IMR-90 (cell line): ENCODE measurements at regions not wholly inside any gene's neighbourhood (a gene's known extent, or its start where the extent isn't known, plus 50 kb on each side); places are given as distances from the start of the nearest gene placed in this dataset.

Source experiments
- ATAC-seq: fragments of 200-7000 bp; cut with Tn5 transposase; 2 replicates; pipeline ENCODE4 v1.9.1; 2020; ENCODE audit warnings: low read depth, mild to moderate bottlenecking, moderate library complexity
- BruUV-seq: library from RNA; stranded (reverse); fragments of 400-500 nt; replicated peaks from 2 replicates; lab custom pipeline; 2021; lab: Mats Ljungman, UMichigan
- CTCF ChIA-PET: fragments of 300-600 bp; formaldehyde crosslinking; extraction: SDS; loops from one replicate; lab custom pipeline; 2021; ENCODE audit warnings: antibody characterized with exemption; lab: Yijun Ruan, JAX
- POLR2A ChIA-PET: fragments of 300-600 bp; sonication (Branson Sonifier 250); formaldehyde crosslinking; loops from one replicate; lab custom pipeline; 2022; ENCODE audit warnings: antibody characterized with exemption; ENCODE audit not compliant: unreplicated experiment; lab: Charles Lee
- DNase-seq: peaks from one replicate; pipeline ENCODE4 v3.0.0; 2013
- H2AFZ ChIP-seq: replicated peaks from 2 replicates; pipeline ENCODE3; 2013; ENCODE audit warnings: low read length, mild to moderate bottlenecking; ENCODE audit not compliant: poor library complexity
- H2AK5ac ChIP-seq: 2 replicates; pipeline ENCODE4 v1.6.1; 2013; ENCODE audit warnings: low read depth, low read length, inconsistent platforms
- H2AK9ac ChIP-seq: replicated peaks from 2 replicates; pipeline ENCODE3; 2013; ENCODE audit warnings: mild to moderate bottlenecking, low read depth, low read length, moderate library complexity; ENCODE audit not compliant: poor library complexity
- H2BK120ac ChIP-seq: 2 replicates; pipeline ENCODE4 v1.6.1; 2013; ENCODE audit warnings: low read depth, low read length, inconsistent platforms
- H2BK15ac ChIP-seq: 3 replicates; pipeline ENCODE4 v1.6.1; 2013; ENCODE audit warnings: low read depth, low read length, inconsistent platforms
- H2BK20ac ChIP-seq: 2 replicates; pipeline ENCODE4 v1.6.1; 2013; ENCODE audit warnings: low read depth, mild to moderate bottlenecking, inconsistent platforms, low read length, moderate library complexity
- H2BK5ac ChIP-seq: 2 replicates; pipeline ENCODE4 v1.6.1; 2013; ENCODE audit warnings: mild to moderate bottlenecking, low read depth, low read length, inconsistent platforms; ENCODE audit not compliant: poor library complexity, severe bottlenecking
- H3K14ac ChIP-seq: replicated peaks from 2 replicates; pipeline ENCODE4 v1.6.1; 2013; ENCODE audit warnings: low read depth, low read length, inconsistent platforms
- H3K18ac ChIP-seq: 2 replicates; pipeline ENCODE4 v1.6.1; 2013; ENCODE audit warnings: low read depth, low read length, control low read depth
- H3K23ac ChIP-seq: 2 replicates; pipeline ENCODE4 v1.6.1; 2013; ENCODE audit warnings: low read depth, low read length, inconsistent platforms
- H3K27ac ChIP-seq: 2 replicates; pipeline ENCODE4 v1.5.1; 2013; ENCODE audit warnings: mild to moderate bottlenecking, control low read depth, low read length; ENCODE audit not compliant: insufficient read depth
- H3K27me3 ChIP-seq: 2 replicates; pipeline ENCODE4 v1.6.1; 2013; ENCODE audit warnings: low read length; ENCODE audit not compliant: control insufficient read depth, insufficient read depth
- H3K36me3 ChIP-seq: 2 replicates; pipeline ENCODE4 v1.6.1; 2013; ENCODE audit warnings: low read length, mixed read lengths; ENCODE audit not compliant: control insufficient read depth, insufficient read depth
- H3K4ac ChIP-seq: 2 replicates; pipeline ENCODE4 v1.6.1; 2013; ENCODE audit warnings: low read depth, low read length, inconsistent platforms
- H3K4me1 ChIP-seq: 2 replicates; pipeline ENCODE4 v1.6.1; 2013; ENCODE audit warnings: low read length, mixed read lengths; ENCODE audit not compliant: control insufficient read depth, insufficient read depth
- H3K4me2 ChIP-seq: 2 replicates; pipeline ENCODE4 v1.6.1; 2013; ENCODE audit warnings: low read depth, mild to moderate bottlenecking, control low read depth, low read length, moderate library complexity
- H3K4me3 ChIP-seq: 2 replicates; pipeline ENCODE4 v1.5.1; 2013; ENCODE audit warnings: low read depth, mild to moderate bottlenecking, control low read depth, low read length, moderate library complexity; ENCODE audit not compliant: insufficient read depth
- H3K56ac ChIP-seq: 2 replicates; pipeline ENCODE4 v1.6.1; 2013; ENCODE audit warnings: low read length, inconsistent platforms; ENCODE audit not compliant: insufficient read depth; ENCODE audit errors: extremely low read depth
- H3K79me1 ChIP-seq, 2 experiments: 2 replicates each; pipeline ENCODE4 v1.6.1; 2013; ENCODE audit warnings: low read length in 2 of 2, inconsistent platforms in 1 of 2, low read depth in 1 of 2
- H3K9ac ChIP-seq: 2 replicates; pipeline ENCODE4 v1.6.1; 2013; ENCODE audit warnings: low read depth, low read length, control low read depth
- H3K9me1 ChIP-seq: 2 replicates; pipeline ENCODE4 v1.6.1; 2013; ENCODE audit warnings: low read length, inconsistent platforms; ENCODE audit not compliant: insufficient read depth
- H3K9me3 ChIP-seq: 2 replicates; pipeline ENCODE4 v1.6.1; 2013; ENCODE audit warnings: low read length; ENCODE audit not compliant: control insufficient read depth, insufficient read depth
- H4K20me1 ChIP-seq: 2 replicates; pipeline ENCODE4 v1.6.1; 2013; ENCODE audit warnings: low read length, inconsistent platforms; ENCODE audit not compliant: insufficient read depth
- H4K5ac ChIP-seq: 2 replicates; pipeline ENCODE4 v1.6.1; 2013; ENCODE audit warnings: mild to moderate bottlenecking, low read depth, low read length, control low read depth
- H4K8ac ChIP-seq, 2 experiments: 2 replicates each; pipeline ENCODE4 v1.6.1; 2013; ENCODE audit warnings: low read depth in 2 of 2, low read length in 2 of 2, control low read depth in 1 of 2, inconsistent platforms in 1 of 2
- H4K91ac ChIP-seq: 2 replicates; pipeline ENCODE4 v1.6.1; 2013; ENCODE audit warnings: low read depth, low read length, inconsistent platforms; ENCODE audit not compliant: insufficient read depth
- CEBPB ChIP-seq: IDR thresholded peaks from 2 replicates; pipeline ENCODE4 v1.6.1; 2012; ENCODE audit warnings: low read depth, low read length, improper control_type of control experiment
- SMC3 ChIP-seq: fragments of 150-350 bp; IDR thresholded peaks from 2 replicates; pipeline ENCODE4 v1.6.1; 2016; ENCODE audit warnings: low read depth, mild to moderate bottlenecking, antibody characterized with exemption, low read length, moderate library complexity
- dilution Hi-C: fragments of 300-500 bp; cut with HindIII; formaldehyde crosslinking; loops from one replicate; pipeline ENCODE4 v1.14.3; 2018; ENCODE audit warnings: low sequenced_read_pairs; ENCODE audit not compliant: unreplicated experiment
- in situ Hi-C: fragments of 300-500 bp; cut with MboI; formaldehyde crosslinking; loops from 3 replicates; pipeline ENCODE4 v1.14.3; 2019; ENCODE audit warnings: low sequenced_read_pairs, inconsistent platforms, mixed read lengths
- intact Hi-C: fragments of 100-400 bp; cut with micrococcal nuclease; formaldehyde crosslinking; loops from 2 replicates; pipeline ENCODE4 v1.10.0; 2022

DNA sequence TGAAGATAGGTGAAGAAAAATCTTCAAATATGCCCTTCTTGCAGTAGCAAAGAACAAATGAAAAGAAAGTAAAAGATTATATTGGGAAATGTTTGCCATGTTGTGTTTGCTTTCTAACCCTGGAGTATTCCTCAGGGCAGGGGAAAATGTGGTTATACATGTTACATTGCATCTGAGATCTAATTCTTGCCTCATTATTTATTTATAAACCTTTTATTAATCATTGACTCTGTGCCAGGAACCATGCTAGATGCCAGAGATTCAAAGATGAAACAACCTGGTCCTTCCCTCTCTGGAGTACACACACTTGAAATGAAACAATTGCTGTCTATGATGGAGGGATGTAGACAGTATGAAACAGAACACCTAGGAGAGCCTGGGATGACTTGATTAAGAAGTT lies 128.1 kb upstream of the HMGA2 start:
- POLR2A ChIA-PET: interaction anchor here (0.7 kb wide), 1 partner anchor 47 kb away, joined by 3 read pairs; no protein-coding TSS in a partner anchor

More for the DNA sequence above, 128.1 kb upstream of the HMGA2 start:
- H3K4me3 ChIP-seq: no peak overlapping the region
- no peak overlapping the region for H3K27ac ChIP-seq
- H3K79me1 ChIP-seq: peaks cover 0 to 2% of the 10 kb centered on the region in 2 experiments; a peak in 1 of 4 replicates
- H3K27me3 ChIP-seq: no peaks in the 10 kb centered on the region
- peak overlapping the region; percentile 40; the same call in 1 of the 2 replicates for H2BK120ac ChIP-seq
- H3K9ac ChIP-seq: no peak overlapping the region
- CTCF ChIA-PET: no interaction called here
- intact Hi-C loops (no loop called here), in situ Hi-C loops (loop anchor here (25.0 kb wide), 1 partner anchor 384 kb away; no protein-coding TSS in a partner anchor), dilution Hi-C loops (no loop called here)
- H3K14ac ChIP-seq: peak overlapping the region; percentile 58; the same call in 1 of the 2 replicates
- H3K4me1 ChIP-seq: peaks cover 7% of the 10 kb centered on the region; the same call in 1 of the 2 replicates
- H2AK9ac ChIP-seq: no peak overlapping the region
- H3K9me3 ChIP-seq: no peaks in the 10 kb centered on the region
- peaks cover 3% of the 10 kb centered on the region for H3K9me1 ChIP-seq
- H3K4ac ChIP-seq: no peak overlapping the region; the same call in 1 of the 2 replicates
- no peak overlapping the region for H4K8ac ChIP-seq
- no peak overlapping the region for H3K4me2 ChIP-seq
- ATAC-seq (no peak), DNase-seq (peak; percentile 37)
- H3K56ac ChIP-seq: no peak overlapping the region
- H2AFZ ChIP-seq: no peak overlapping the region
- H2BK15ac ChIP-seq: no peak overlapping the region
- no peak overlapping the region for H4K91ac ChIP-seq
- no peaks in the 10 kb centered on the region for H3K36me3 ChIP-seq
- H2AK5ac ChIP-seq: no peak overlapping the region
- no peak overlapping the region for H4K5ac ChIP-seq
- TF ChIP-seq CEBPB (peak; percentile 55; the same call in 1 of the 2 replicates), SMC3 (no peak)
- H2BK20ac ChIP-seq: peak overlapping the region; percentile 30; the same call in 1 of the 2 replicates
- H3K18ac ChIP-seq: peak overlapping the region; percentile 30; the same call in 1 of the 2 replicates
- H2BK5ac ChIP-seq: no peak overlapping the region
- BruUV-seq: no TSS peak
- no peaks in the 10 kb centered on the region for H4K20me1 ChIP-seq
- no peak overlapping the region for H3K23ac ChIP-seq
